ENCODE measurements at regions not wholly inside any gene's neighbourhood (a gene's known extent, or its start where the extent isn't known, plus 50 kb on each side); places are given as distances from the start of the nearest gene placed in this dataset.
"Not testable (repeated sequence)": the region's sequence is repeated elsewhere in the genome, so short reads cannot be mapped to it uniquely, and the experiment has no call there.

DNA sequence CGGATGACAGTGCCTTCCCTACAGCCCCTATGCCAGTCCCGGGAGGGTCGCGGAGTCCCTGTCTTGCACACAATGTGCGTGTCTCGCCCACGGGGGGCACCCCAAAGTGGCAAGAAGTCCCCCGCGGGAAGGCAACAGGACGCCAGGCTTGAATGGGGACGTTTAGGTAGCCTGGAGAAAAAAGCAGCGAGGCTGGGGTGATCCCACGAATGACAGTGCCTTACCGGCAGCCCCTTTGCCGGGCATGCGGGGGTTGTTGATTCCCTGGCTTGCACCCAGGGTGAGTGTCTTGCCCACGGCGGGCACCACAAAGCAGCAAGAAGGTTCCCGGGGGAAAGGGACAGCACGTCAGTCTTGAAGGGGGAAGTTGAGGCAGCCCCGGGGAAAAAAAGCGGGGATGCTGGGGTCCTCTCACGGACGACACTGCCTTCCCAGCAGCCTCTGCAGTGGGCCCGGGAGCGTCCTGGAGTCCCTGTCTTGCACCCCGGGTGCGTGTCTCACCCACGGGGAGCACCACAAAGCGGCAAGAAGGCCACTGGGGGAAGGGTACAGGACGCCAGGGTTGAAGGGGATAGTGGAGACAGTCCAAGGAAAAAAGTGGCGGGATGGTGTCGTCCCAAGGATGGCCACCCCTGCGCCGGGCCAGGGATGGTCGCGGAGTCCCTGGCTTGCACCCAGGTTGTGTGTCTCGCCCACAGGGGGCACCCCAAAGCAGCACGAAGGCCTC is 156.8 kb upstream of the ALG10B start:
- no peak for DNase-seq

DNA sequence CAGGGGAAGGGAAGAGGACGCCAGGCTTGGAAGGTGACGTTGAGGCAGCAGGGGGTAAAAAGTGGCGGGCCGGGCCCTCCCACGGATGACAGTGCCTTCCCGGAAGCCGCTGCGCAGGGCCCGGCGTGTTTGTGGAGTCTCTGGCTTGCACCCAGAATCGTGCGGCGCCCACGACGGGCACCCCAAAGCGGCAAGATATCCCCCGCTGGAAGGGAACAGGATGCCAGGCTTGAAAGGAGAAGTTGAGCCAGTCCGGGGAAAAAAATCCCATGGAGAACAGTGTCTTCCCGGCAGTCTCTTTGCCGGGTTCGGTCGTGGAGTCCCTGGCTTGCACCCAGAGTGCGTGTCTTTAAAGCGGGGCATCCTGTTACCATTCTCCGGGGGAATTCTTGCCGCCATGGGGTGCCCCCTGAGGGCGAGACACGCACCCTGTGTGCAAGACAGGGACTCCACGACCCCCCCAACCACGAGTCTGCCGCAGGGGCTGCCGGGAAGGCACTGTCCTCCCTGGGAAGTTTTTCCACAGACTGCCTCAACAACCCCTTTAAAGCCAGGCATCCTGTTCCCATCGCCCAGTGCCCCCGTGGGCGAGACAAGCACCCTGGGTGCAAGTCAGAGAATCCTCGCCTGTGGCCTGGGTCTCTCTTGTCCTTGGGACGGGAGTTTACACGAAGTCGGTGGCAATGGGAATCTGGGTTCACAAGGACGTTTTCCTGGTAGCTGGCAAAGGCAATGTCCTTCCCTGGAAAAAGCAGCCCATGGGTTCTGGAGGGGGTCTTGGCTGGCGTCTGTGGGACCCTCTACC is 156.1 kb upstream of the ALG10B start:
- DNase-seq: no peak

DNA sequence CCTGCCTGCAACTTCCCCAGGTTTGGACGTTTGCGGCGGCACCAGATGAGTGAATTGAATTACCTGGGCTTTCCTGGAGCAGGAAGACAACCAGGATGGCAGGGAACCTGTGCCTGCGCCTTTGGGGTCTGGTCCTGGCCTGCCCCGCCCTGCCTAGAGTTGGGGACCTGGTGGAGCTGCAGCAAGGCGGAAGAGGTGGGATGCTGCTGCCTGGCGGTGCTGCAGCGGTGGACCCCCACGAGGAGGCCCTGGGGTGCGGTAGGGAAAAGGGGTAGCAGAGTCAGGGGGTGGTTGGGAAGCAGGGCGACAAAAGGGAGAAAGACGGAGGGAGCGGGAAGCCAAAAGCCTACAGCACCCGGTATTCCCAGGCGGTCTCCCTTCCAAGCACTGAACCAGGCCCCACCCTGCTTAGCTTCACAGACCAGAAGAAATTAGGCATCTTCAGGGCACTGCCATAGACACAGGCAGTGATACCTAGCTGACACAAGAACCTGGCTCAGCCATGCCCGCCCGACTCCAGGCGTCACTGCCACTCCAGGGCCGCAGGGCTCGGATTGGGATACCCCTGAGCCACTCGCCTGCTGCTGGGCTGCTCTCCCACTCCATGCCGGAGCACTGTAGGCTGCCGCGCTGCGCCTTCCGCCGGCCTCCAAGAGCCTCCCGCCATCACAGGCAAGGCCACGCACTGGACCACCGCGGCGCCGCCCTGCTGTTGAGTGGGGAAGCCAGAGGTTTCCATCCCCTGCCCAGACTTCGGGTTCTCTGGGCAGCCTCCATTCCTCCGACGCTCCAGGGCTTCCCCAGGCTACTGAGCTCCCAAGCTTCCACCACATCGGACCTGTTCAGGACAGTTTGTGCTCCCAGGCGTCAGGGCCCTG is 155.2 kb upstream of the ALG10B start:
- no peak for DNase-seq

DNA sequence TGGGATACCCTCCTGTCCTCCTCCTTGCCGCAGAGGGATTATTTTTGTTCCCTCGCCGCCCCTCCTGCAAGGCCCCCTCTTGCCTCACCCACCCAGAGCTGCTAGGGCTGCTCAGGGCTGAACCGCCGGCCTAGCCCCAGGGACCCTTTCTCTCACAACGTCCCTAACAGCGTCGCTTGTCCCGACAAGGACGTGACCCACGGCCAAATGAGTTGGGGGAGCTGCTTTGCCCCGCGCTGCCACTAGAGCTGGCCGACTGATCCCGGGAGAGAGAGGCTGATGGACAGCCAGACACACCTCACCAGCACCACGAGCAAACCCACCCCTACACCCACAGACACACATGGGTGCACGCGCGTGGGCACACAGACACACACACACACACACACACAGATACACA is 154.6 kb upstream of the ALG10B start:
- no peak for DNase-seq

DNA sequence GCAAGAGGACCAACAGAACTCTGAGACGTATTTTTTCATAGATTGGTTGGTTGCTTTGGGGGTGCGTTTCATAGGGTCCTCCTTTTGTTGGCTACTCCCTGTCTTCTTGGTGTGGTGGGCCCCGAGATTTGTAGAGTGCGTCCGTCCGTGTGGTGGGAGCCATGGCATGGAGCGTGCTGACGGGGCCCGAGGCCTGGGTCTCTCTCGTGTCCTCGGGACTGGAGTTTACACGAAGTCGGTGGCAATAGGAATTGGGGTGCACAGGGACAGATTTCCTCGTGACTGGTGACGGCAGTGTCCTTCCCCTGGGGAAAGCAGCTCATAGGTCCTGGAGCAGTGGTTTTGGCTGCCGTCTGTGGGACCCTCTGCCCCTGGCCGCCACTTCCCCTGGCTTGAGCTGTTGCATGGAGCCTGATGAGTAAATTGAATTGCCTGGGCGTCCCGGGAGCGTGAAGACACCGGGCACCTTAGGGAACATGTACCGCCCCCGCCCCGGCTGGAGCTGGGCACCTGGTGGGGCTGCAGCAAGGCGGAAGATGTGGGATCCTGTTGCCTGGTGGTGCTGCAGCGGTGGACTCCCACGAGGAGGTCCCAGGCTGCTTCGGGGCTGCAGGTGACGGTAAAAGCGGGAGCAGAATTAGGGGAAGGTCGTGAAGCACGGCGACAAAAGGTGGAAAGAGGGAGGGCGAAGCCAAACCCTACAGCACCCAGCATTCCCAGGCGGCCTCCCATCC is 153.7 kb upstream of the ALG10B start:
- no peak for DNase-seq

DNA sequence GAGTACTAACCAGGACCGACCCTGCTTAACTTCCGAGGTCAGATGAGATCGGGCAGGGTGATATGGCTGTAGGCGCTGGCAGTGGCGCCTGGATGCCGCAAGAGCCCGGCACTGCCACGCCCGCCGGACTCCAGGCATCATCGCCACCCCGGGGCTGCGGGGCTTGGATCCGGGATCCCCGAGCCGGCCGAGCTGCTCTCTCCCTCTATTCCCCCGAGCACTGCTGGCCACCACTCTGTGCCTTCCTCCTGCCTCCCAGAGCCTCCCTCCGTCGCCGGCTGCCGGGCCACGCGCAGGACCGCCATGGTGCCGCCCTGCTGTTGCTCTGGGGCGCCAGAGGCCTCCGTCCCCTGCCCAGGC is 153.2 kb upstream of the ALG10B start:
- DNase-seq: no peak

DNA sequence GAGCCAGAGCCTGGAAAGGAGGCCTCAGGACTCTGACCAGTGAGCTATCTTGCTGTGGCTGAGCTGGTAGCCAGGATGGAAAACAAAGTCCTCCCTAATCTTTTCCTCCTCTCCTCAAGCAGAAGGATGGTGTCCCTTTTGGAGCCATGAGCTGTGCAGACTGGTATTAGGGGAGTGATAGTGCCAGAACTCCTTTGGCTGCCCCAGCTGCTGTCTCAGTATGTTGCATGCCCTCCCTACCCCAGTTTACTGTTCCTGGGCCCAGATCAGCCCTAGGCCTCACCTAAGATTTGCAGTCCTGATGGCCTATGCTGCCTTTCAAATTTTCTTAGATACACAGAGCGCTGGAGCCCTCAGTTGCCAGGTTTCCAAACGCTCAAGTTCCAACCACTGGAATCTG is 150.3 kb upstream of the ALG10B start:
- DNase-seq: no peak

DNA sequence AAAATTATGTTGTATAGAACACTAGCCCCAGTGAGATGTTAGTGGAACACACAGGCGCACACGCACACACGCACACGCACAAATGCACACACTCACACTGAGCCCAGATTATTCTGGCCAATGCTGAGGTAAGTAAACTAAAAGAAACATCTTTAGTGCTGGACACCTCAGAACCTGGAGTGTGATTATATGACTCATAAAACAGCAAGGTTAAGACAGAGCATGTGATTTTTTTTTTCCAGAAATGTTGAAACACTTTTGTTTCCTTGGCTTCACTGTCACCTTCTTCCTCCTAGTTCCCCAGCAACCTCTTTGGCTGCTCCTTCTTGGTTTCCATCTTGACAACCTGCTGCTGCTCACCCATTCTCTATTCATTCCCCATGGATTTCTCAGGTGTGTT is 141.0 kb upstream of the ALG10B start:
- DNase-seq: no peak

DNA sequence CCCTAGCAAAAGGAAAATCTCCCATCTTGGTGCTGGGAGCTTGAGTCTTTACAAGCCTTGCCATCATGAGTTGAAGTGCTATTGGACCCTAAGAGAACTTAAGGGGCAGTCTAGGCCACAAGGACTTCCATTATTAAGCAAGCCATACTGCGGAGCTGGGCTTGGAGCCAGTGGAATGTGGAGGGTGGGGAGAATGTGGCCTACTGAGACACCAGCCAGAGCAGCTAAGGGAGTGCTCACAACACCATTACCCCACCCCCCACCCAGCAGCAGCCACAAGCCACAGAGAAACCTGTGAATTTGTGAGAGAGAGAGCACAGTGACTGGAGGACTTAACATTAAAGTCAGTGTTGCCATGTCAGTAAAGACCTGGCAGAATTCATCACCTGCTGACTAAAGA is 133.0 kb upstream of the ALG10B start:
- not testable (repeated sequence) for DNase-seq

DNA sequence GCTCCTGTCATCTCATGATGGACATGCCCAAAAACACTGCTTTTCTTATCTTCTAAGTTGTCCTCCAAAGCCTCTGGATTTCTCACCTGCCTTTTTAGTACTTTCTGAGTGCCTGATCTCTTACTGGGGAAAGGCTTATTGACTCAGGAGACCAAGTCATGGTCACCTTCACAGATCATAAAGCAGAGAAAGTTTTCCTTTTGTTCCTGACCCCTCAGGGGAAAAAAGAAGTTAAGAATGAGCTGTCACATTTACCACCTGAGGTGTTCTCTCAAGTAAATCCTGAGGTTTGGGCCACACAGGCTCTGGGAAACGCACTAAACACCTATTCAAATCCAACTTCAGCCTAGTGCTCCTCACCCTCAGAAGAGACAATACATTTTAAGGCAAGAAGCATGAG is 119.3 kb upstream of the ALG10B start:
- DNase-seq: not testable (repeated sequence)

DNA sequence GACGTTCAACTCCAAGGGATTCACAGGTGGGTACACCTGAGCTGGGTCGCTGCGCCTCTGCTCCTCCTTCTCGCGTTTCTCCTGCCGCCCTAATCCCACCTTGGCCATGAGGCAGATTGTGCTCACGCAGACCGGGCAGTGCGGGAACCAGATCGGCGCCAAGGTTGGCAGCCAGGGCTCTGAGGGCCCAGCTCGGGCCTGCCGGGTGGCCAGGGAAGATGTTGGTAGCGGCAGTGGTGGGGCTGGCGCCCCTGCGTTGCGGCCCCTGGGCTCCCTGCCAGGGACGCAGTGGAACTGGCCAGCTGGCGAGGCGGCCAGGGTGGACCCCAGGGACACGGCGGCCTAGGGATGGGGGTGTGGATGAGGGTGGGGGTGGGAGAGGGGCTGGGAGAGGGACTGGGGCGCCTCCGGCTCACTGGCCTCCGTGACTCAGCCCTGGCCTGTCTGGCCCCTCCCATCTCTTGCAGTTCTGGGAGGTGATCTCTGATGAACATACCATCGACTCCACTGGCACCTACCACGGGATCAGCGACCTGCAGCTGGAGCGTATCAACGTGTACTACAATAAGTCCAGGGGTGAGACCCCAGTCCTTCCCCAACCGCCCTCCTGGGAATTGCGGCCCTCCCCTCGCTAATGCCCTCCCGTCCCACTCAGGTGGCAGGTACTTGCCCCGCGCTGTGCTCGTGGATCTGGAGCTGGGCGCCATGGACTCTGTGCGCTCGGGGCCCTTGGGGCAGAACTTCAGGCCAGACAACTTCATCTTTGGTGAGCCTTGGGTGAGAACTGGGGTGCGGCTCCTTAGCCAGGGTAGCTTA is 114.9 kb upstream of the ALG10B start:
- DNase-seq: no peak

DNA sequence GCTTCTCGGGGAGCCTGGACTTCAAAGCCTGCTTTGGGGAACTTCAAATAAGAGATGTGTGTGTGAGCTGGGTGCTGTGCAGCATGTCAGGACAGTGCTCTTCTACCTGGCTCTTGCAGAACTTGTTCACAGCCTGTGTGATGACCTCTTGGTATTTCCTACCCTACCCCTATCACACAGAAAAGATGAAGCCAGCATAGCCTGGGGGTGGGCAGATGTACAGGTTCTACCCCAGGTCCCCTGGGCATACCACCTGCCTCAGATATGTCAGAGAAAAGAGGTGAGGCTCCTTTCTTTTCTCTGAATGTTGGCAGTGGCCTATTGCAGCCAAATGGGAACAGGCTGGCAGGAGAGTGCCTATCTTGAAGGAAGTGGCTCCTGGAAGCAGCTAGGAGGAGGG is 111.7 kb upstream of the ALG10B start:
- DNase-seq: no peak

DNA sequence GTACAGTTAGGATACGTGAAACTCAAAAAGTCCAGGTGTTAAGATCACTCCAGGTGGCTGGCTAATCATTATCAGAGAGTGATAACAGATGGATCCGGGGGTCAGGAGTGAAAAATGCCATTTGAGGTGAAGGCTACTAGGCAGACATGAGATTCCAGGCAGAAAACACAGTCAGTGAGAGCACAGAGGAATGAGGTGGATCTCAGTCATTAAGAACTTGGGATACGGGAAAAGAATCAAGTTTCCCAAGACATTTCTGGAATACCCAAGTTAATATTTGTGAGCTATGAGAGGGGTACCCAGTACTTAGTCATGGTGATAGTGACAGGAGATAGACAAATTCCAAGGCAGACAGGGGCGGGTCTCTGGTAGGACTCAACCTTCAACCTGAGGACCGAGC is 94.6 kb upstream of the ALG10B start:
- no peak for DNase-seq

DNA sequence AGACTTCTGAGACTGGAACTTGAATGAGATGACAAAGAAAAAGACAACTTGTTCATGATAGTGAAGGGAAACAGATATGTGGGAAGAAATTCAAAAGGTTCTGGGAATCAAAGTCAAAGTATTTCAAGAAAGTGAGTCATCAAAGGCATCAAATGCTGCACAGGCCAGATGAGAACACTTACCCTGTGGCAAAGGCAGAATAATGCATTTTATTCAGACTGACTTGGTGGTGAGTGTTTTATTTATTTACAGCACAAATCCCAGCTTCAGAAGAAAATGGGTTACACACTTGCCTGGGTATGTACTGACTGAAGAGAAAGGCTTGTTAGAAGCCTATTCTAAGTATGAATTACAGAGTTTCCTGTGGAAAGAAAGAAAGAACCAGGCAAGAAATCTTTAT is 78.2 kb upstream of the ALG10B start:
- DNase-seq: not testable (repeated sequence)

DNA sequence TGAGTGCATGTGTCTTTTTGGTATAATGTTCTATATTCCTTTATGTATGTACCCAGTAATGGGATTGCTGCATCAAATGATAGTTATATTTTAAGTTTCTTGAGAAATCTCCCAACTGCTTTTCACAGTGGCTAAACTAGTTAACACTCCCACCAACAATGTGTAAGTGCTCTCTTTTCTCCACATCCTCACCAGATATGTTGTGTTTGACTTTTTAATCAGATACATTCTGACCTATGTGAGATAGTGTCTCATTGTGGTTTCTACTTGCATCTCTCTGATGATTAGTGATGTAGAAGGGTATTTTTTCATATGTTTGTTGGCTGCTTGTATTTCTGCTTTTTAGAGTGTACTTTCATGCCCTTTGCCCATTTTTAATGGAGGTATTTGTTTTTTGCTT is 62.8 kb upstream of the ALG10B start:
- no peak for DNase-seq

DNA sequence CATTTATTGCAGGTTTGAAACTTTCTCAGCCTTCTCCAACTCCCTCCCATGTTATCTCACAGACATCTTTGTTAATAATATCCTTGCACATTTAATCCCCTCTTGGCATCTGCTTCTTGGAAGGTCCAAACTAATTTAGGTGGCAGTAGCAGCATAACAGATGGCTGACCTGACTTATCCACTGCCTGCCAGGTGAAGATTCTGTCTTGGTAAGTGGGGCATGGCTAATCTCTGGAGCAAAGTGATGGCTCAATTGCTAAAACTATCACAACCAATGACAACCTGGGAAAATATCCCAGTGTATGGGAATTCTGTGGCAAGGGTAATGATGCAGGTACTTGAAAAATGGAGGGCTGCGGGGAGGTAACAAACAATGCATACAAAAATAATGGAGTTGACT is 58.2 kb upstream of the ALG10B start:
- DNase-seq: no peak
